Fibroblast of lung (primary cell): ENCODE measurements at regions not wholly inside any gene's neighbourhood (a gene's known extent, or its start where the extent isn't known, plus 50 kb on each side); places are given as distances from the start of the nearest gene placed in this dataset.

Experiments
- EZH2 ChIP-seq: IDR thresholded peaks from 2 replicates; pipeline ENCODE4 v1.5.1; 2012; ENCODE audit warnings: low read length, control low read depth, mild to moderate bottlenecking; ENCODE audit errors: missing control alignments
- TF ChIP-seq, protein P1 (sequence below), 2 donors: IDR thresholded peaks in 1 of 2; conservative IDR thresholded peaks in 1 of 2; 1 replicate in 1 of 2; 2 replicates in 1 of 2; pipeline ENCODE4 v1.5.1; 2011 to 2012; ENCODE audit warnings: low read length in 2 of 2, control low read depth in 1 of 2, inconsistent platforms in 1 of 2, low read depth in 1 of 2, mild to moderate bottlenecking in 1 of 2

DNA sequence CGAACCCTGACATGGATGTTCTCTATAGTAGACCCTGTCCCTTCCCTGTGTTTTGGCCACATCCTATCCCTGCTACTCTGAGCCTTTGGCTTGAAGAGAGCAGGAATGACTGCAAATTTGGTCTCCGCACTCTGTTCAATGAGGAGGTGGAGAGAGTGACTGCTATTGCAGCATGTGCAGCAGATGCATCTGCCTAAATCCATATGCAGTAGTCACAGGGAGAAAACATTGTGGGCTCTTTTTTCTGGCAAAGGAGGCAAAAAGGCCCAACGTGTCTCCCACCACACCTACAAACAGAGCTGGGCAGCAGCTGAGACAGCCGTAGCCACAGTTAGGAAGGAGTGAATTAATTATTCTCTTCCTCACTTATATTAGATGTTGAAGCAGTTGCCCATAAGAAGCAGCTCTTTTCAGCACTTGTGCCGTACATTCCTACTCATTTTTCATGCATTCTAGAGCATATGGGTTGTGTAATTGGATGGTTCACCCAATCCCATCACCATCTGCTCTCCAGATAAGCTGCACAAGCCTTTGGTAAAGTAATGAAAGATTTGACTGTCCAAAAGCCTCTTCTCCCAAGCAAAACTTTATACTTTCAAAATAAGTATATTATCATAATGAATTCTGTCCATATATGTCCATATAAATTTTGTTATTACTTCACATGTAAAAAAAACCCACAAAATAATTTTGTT lies 147.9 kb upstream of the FAM47A start:
- TF ChIP-seq, protein P1, sequence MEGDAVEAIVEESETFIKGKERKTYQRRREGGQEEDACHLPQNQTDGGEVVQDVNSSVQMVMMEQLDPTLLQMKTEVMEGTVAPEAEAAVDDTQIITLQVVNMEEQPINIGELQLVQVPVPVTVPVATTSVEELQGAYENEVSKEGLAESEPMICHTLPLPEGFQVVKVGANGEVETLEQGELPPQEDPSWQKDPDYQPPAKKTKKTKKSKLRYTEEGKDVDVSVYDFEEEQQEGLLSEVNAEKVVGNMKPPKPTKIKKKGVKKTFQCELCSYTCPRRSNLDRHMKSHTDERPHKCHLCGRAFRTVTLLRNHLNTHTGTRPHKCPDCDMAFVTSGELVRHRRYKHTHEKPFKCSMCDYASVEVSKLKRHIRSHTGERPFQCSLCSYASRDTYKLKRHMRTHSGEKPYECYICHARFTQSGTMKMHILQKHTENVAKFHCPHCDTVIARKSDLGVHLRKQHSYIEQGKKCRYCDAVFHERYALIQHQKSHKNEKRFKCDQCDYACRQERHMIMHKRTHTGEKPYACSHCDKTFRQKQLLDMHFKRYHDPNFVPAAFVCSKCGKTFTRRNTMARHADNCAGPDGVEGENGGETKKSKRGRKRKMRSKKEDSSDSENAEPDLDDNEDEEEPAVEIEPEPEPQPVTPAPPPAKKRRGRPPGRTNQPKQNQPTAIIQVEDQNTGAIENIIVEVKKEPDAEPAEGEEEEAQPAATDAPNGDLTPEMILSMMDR (conservative IDR thresholded peaks at IDR 0.05 in 1 of 2, IDR thresholded peaks at IDR 0.05 in 1 of 2; ENCODE audit: low read depth in 1 of 2, low read length in 2 of 2) = no peak
- TF ChIP-seq EZH2 = no peak
